Cardiac muscle cell (in vitro differentiated cells and primary cell): ENCODE measurements at regions not wholly inside any gene's neighbourhood (a gene's known extent, or its start where the extent isn't known, plus 50 kb on each side); places are given as distances from the start of the nearest gene placed in this dataset.

Experiments
- DNase-seq, 2 donors: peaks; one replicate each; pipeline versions ENCODE4 v3.0.0 to v3.0.0-alpha.2; 2010 to 2017; ENCODE audit warnings: low read depth in 1 of 2, low spot score in 1 of 2
- H3K27ac ChIP-seq: fragments of 200-600 bp; sonication (generic); 2 replicates; pipeline ENCODE4 v1.5.1; 2016
- H3K27me3 ChIP-seq: fragments of 200-600 bp; sonication (generic); 2 replicates; pipeline ENCODE4 v1.6.0; 2016; ENCODE audit warnings: control low read depth
- H3K36me3 ChIP-seq: fragments of 200-600 bp; sonication (generic); 2 replicates; pipeline ENCODE4 v1.5.1; 2016; ENCODE audit warnings: control low read depth
- H3K4me1 ChIP-seq: fragments of 200-600 bp; sonication (generic); 2 replicates; pipeline ENCODE4 v1.8.1; 2017; ENCODE audit warnings: low read depth, mild to moderate bottlenecking, mixed run types
- H3K4me3 ChIP-seq: fragments of 200-600 bp; sonication (generic); 2 replicates; pipeline ENCODE4 v1.5.1; 2016; ENCODE audit warnings: mild to moderate bottlenecking
- H3K9me3 ChIP-seq: fragments of 200-600 bp; sonication (generic); 2 replicates; pipeline ENCODE4 v1.5.1; 2017; ENCODE audit warnings: low read depth, mild to moderate bottlenecking, control low read depth
- CTCF ChIP-seq: IDR thresholded peaks from 2 replicates; pipeline ENCODE4 v1.5.1; 2012; ENCODE audit warnings: low read depth, mild to moderate bottlenecking, low read length

GRCh38 chr12:71024281-71024680 lies 103.7 kb upstream of the PTPRR start:
- no peak for DNase-seq
- H3K4me1 ChIP-seq, result peaks cover 19% of the 10 kb centered on the region
- H3K27ac ChIP-seq, result no peak overlapping the region
- H3K4me3 ChIP-seq, result no peak overlapping the region
- no peak for TF ChIP-seq CTCF
- H3K27me3 ChIP-seq, result no peaks in the 10 kb centered on the region
- no peaks in the 10 kb centered on the region for H3K9me3 ChIP-seq
- H3K36me3 ChIP-seq, result no peaks in the 10 kb centered on the region

GRCh38 chr12:71021491-71021890 lies 101.0 kb upstream of the PTPRR start:
- no peaks in the 10 kb centered on the region for H3K9me3 ChIP-seq
- H3K4me3 ChIP-seq, result no peak overlapping the region
- no peak overlapping the region for H3K27ac ChIP-seq
- DNase-seq, result no peak
- no peaks in the 10 kb centered on the region for H3K27me3 ChIP-seq
- H3K4me1 ChIP-seq, result peaks cover 19% of the 10 kb centered on the region
- H3K36me3 ChIP-seq, result no peaks in the 10 kb centered on the region
- TF ChIP-seq CTCF, result no peak

DNA sequence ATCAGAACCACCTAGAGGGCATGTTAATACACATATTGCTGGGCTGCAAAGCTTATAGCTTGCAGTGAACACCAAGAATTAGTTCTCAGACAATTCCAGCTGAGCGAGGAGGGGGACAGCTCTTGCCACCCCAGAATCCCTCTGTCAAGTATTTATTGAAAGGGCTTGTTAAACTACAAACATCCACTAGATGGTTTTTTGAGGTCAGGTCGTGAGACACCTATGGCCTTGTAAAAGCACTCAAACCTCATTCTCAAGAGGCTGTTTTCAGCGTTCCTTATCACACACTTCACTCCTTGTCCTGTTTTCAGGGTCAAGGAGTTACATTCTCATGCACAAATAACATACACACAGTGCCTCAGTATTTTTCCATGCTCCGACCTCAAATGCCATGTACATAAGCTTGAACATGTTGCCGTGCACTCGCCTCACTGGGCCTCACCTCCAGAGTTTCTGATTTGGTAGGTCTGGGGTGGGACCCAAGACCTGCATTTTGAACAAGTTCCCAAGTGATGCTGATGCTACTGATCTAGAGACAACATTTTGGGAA lies 98.8 kb upstream of the PTPRR start:
- Histone ChIP-seq H3K9me3 (no peaks in the 10 kb centered on the region), H3K36me3 (no peaks in the 10 kb centered on the region), H3K27ac (peak overlapping the region; percentile 73), H3K4me1 (peaks cover 24% of the 10 kb centered on the region), H3K4me3 (no peak overlapping the region), H3K27me3 (no peaks in the 10 kb centered on the region)
- peak in 1 of 2 donors; percentile 83 for DNase-seq
- no peak for TF ChIP-seq CTCF

GRCh38 chr12:71018682-71019081 lies 98.1 kb upstream of the PTPRR start:
- H3K9me3 ChIP-seq, result no peaks in the 10 kb centered on the region
- no peak for TF ChIP-seq CTCF
- no peak overlapping the region for H3K4me3 ChIP-seq
- H3K27ac ChIP-seq, result peak overlapping the region; percentile 73
- peaks cover 24% of the 10 kb centered on the region for H3K4me1 ChIP-seq
- H3K27me3 ChIP-seq, result no peaks in the 10 kb centered on the region
- no peaks in the 10 kb centered on the region for H3K36me3 ChIP-seq
- no peak for DNase-seq

- TF ChIP-seq CTCF, result peak; percentile 54
- Histone ChIP-seq H3K9me3 (no peaks in the 10 kb centered on the region), H3K27ac (no peak overlapping the region), H3K27me3 (no peaks in the 10 kb centered on the region), H3K4me3 (no peak overlapping the region), H3K36me3 (no peaks in the 10 kb centered on the region), H3K4me1 (peaks cover 5% of the 10 kb centered on the region)
- DNase-seq, result peak; percentile 55 to 83
These were observed 93.7 kb upstream of the PTPRR start for GRCh38 chr12:71014180-71014785.
